ENCODE measurements at regions not wholly inside any gene's neighbourhood (a gene's known extent, or its start where the extent isn't known, plus 50 kb on each side); places are given as distances from the start of the nearest gene placed in this dataset.

- Mint-ChIP-seq H3K4me1 (ENCODE audit: low read depth, unreplicated experiment) (peaks cover 8% of the 10 kb centered on the region), H3K36me3 (ENCODE audit: low read depth, unreplicated experiment) (no peaks in the 10 kb centered on the region), H3K27me3 (ENCODE audit: low read depth, unreplicated experiment) (peaks cover 4% of the 10 kb centered on the region), H3K27ac (ENCODE audit: unreplicated experiment) (no peak overlapping the region), H3K4me3 (ENCODE audit: unreplicated experiment) (no peak overlapping the region), H3K9me3 (ENCODE audit: unreplicated experiment) (no peaks in the 10 kb centered on the region)
- Histone ChIP-seq H3K4me2 (ENCODE audit: low read length) (no peak overlapping the region), H3K79me2 (ENCODE audit: insufficient read depth, low read length) (no peaks in the 10 kb centered on the region), H3K9ac (ENCODE audit: low read length) (no peak overlapping the region), H3K9me3 (ENCODE audit: insufficient read depth, low read depth, low read length) (no peaks in the 10 kb centered on the region), H3K4me1 (ENCODE audit: insufficient read depth, low read length) (no peaks in the 10 kb centered on the region), H2AFZ (ENCODE audit: low read depth, low read length) (no peak overlapping the region), H3K4me3 (ENCODE audit: insufficient read depth, low read depth, low read length) (no peak overlapping the region), H3K27me3 (ENCODE audit: insufficient read depth, low read length) (no peaks in the 10 kb centered on the region), H3K27ac (ENCODE audit: low read depth, low read length) (no peak overlapping the region), H3K36me3 (ENCODE audit: insufficient read depth, low read length) (no peaks in the 10 kb centered on the region), H4K20me1 (ENCODE audit: insufficient read depth, low read length) (no peaks in the 10 kb centered on the region)
- DNase-seq (ENCODE audit: low read depth) (no peak), FAIRE-seq (no peak)
- no peak for TF ChIP-seq CTCF (IDR thresholded peaks at IDR 0.05; ENCODE audit: insufficient read depth, low read depth, low read length)
Measured at GRCh38 chr6:27778625-27779417, 133.4 kb downstream of the OR2B2 start.

- Histone ChIP-seq H3K9ac (ENCODE audit: low read length) (no peak overlapping the region), H3K9me3 (ENCODE audit: insufficient read depth, low read depth, low read length) (no peaks in the 10 kb centered on the region), H4K20me1 (ENCODE audit: insufficient read depth, low read length) (no peaks in the 10 kb centered on the region), H3K36me3 (ENCODE audit: insufficient read depth, low read length) (no peaks in the 10 kb centered on the region), H2AFZ (ENCODE audit: low read depth, low read length) (no peak overlapping the region), H3K79me2 (ENCODE audit: insufficient read depth, low read length) (no peaks in the 10 kb centered on the region), H3K4me1 (ENCODE audit: insufficient read depth, low read length) (no peaks in the 10 kb centered on the region), H3K4me3 (ENCODE audit: insufficient read depth, low read depth, low read length) (no peak overlapping the region), H3K27me3 (ENCODE audit: insufficient read depth, low read length) (no peaks in the 10 kb centered on the region), H3K27ac (ENCODE audit: low read depth, low read length) (no peak overlapping the region), H3K4me2 (ENCODE audit: low read length) (no peak overlapping the region)
- Mint-ChIP-seq H3K9me3 (ENCODE audit: unreplicated experiment) (peaks cover 3% of the 10 kb centered on the region), H3K4me1 (ENCODE audit: low read depth, unreplicated experiment) (peaks cover 8% of the 10 kb centered on the region), H3K4me3 (ENCODE audit: unreplicated experiment) (peak overlapping the region; percentile 46), H3K27me3 (ENCODE audit: low read depth, unreplicated experiment) (peaks cover 4% of the 10 kb centered on the region), H3K27ac (ENCODE audit: unreplicated experiment) (no peak overlapping the region), H3K36me3 (ENCODE audit: low read depth, unreplicated experiment) (no peaks in the 10 kb centered on the region)
- FAIRE-seq (no peak), DNase-seq (ENCODE audit: low read depth) (no peak)
- no peak for TF ChIP-seq CTCF (IDR thresholded peaks at IDR 0.05; ENCODE audit: insufficient read depth, low read depth, low read length)
- TF ChIP-seq EZH2 (IDR thresholded peaks at IDR 0.05; ENCODE audit: insufficient read depth, low read length), result no peak
Measured at GRCh38 chr6:27777614-27778355, 134.4 kb downstream of the OR2B2 start.

- H2AFZ ChIP-seq (ENCODE audit: low read depth, low read length), result no peak overlapping the region
Measured at GRCh38 chr6:27777126-27777525, 135.1 kb downstream of the OR2B2 start.

More at GRCh38 chr6:27777126-27777525, 135.1 kb downstream of the OR2B2 start:
- Mint-ChIP-seq H3K36me3 (ENCODE audit: low read depth, unreplicated experiment) (no peaks in the 10 kb centered on the region), H3K4me1 (ENCODE audit: low read depth, unreplicated experiment) (peaks cover 10% of the 10 kb centered on the region), H3K9me3 (ENCODE audit: unreplicated experiment) (peaks cover 3% of the 10 kb centered on the region), H3K27me3 (ENCODE audit: low read depth, unreplicated experiment) (no peaks in the 10 kb centered on the region), H3K27ac (ENCODE audit: unreplicated experiment) (no peak overlapping the region), H3K4me3 (ENCODE audit: unreplicated experiment) (peak overlapping the region; percentile 46)
- no peak overlapping the region for H3K4me3 ChIP-seq (ENCODE audit: insufficient read depth, low read depth, low read length)
- H3K27me3 ChIP-seq (ENCODE audit: insufficient read depth, low read length), result no peaks in the 10 kb centered on the region
- no peaks in the 10 kb centered on the region for H4K20me1 ChIP-seq (ENCODE audit: insufficient read depth, low read length)
- H3K79me2 ChIP-seq (ENCODE audit: insufficient read depth, low read length), result no peaks in the 10 kb centered on the region
- TF ChIP-seq CTCF (IDR thresholded peaks at IDR 0.05; ENCODE audit: insufficient read depth, low read depth, low read length) (no peak), EZH2 (IDR thresholded peaks at IDR 0.05; ENCODE audit: insufficient read depth, low read length) (no peak)
- DNase-seq (ENCODE audit: low read depth) (no peak), FAIRE-seq (no peak)
- no peak overlapping the region for H3K9ac ChIP-seq (ENCODE audit: low read length)
- H3K9me3 ChIP-seq (ENCODE audit: insufficient read depth, low read depth, low read length), result no peaks in the 10 kb centered on the region
- H3K36me3 ChIP-seq (ENCODE audit: insufficient read depth, low read length), result no peaks in the 10 kb centered on the region
- no peak overlapping the region for H3K4me2 ChIP-seq (ENCODE audit: low read length)
- no peaks in the 10 kb centered on the region for H3K4me1 ChIP-seq (ENCODE audit: insufficient read depth, low read length)
- H3K27ac ChIP-seq (ENCODE audit: low read depth, low read length), result no peak overlapping the region

Data from astrocyte (in vitro differentiated cells and primary cell).